Stimulated activated CD8-positive, alpha-beta memory T cell treated with anti-CD3 and anti-CD28 coated beads, Interleukin-4, amount 100 ng/mL, for 48 hours (primary cell): ENCODE measurements at regions not wholly inside any gene's neighbourhood (a gene's known extent, or its start where the extent isn't known, plus 50 kb on each side); places are given as distances from the start of the nearest gene placed in this dataset.
"Not testable (repeated sequence)": the region's sequence is repeated elsewhere in the genome, so short reads cannot be mapped to it uniquely, and the experiment has no call there.

Experiments used
- DNase-seq: peaks from one replicate; pipeline ENCODE4 v3.0.0-alpha.2; 2020

DNA sequence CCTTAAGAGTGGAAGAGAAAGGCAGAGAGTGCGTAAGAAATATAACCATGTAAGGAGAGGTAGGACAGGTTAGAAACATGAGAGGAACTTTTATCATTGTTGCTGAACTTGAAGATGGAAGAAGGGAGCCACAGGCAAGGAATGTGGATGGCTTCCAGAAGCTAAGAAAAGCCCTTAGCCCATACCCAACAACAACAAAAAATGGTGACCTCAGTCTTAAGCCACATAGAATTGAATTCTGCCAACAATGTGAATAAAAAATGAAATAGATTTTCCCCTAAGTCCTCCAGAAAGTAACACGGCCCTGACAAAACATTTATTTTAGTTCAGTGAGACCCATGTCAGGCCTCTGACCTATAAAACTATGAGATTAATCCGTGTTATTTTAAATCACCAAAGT is 767.3 kb downstream of the FAM181B start:
- DNase-seq = no peak

DNA sequence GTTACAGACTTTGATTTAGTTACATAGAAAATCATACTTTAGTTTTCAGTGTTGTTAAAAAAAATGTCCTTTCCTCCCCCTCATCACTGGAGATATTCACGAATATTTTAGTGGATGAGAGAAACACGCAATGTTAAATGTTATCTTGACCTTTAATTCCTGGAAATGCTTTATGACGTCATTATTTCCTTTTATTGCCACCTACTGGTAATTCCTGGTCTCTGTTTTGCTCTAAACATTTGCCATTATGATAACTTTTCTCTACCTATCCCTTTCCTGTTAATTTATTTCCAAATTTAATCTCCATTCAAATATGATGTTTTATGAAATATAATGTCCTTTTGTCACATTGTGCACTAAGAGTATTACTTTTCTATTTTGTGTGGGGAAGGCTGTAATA is 770.6 kb downstream of the FAM181B start:
- DNase-seq = no peak

GRCh38 chr11:81960443-81960842 is 773.2 kb downstream of the FAM181B start:
- no peak for DNase-seq

DNA sequence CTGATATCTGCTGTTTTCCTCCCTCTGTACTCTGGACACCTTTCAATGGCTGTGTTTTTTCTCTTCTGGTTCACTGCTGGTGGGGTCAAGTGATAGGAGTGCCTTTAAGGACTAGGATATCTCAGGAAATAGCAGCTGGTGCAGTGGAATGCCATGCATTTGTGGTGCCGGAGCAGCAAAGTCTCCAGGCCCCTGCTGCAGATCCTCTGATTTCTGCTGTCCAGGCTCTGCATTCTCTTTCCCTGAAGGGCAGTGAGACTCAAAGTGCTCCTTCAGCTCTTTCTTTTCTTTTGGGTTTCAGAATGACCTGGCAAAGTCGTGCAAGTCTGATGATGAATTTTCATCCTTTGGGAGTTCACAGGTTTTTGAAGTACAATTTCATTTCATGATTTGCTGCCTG is 774.3 kb downstream of the FAM181B start:
- DNase-seq = no peak

GRCh38 chr11:81954301-81954700 is 779.4 kb downstream of the FAM181B start:
- not testable (repeated sequence) for DNase-seq

GRCh38 chr11:81946831-81947230 is 786.8 kb downstream of the FAM181B start:
- no peak for DNase-seq

DNA sequence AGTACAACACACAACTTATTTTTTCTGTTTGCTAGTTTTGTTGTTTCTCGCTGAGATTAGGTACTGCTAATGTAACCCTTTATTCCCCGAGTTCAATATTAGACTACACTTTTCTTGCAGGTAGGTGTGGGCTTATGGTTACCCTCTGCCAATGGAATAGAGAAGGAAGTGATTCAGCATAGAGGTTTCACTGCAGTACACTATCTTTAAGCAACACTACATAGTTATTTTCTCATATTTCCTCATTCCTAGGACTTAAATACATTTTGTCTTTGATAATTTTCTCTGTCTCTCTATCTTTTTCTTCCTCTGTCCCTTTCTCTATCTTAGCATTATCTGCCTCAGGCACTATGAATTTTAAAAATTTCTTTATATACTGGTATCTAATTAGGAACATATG is 791.0 kb downstream of the FAM181B start:
- no peak for DNase-seq

- no peak for DNase-seq
These were observed 791.7 kb downstream of the FAM181B start for GRCh38 chr11:81941998-81942397.

DNA sequence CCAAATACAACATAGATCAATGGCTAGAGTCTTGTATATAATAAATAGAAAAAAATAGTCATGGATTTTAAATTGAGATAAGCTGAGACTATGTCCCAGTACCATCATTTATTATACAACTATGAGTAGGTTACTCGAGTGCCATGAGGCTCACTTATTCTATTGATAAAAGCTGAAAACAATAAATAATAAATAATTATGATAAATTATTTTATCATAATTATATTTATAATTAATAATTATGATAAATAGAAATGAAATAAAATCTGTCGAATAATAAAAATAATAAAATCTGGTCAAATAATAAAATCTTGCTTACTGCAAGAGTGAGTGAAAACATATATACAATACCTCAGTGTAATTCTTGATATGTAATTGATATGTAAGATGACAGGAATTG is 801.4 kb downstream of the FAM181B start:
- DNase-seq = no peak

DNA sequence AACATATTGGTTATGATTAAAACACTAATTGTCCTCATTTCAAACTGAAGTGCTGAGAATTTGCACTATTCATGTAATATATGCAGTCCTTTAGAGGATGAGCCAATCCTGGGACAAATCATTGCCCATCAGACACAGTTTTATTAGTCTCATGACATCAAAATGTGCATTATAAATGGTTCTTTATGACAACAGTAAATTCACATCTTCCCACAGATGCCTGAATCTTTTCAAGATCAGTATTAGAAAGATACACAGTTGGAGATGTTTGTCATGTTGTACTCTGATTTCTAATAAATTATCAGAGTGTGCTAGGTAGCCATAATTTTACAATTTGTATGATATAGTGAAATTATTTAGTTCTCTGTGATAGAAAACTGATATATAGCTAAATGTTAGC is 813.5 kb downstream of the FAM181B start:
- DNase-seq = no peak

DNA sequence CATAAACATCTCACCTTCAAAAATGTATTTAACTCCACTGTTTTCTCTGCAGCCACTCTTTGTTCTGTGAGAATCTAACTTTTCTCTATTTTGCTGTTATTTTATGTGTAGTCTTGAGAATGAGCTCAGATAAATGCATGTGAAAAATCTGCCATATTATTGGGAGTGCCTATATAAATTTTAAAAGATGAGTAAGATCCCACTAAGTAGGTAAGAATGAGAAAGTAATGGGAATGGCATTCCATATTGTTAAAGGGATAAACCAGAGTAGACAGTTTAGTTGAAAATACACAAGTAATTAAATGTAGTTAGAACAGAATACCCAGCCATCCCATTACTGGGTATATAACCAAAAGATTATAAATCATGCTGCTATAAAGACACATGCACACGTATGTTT is 817.2 kb downstream of the FAM181B start:
- no peak for DNase-seq

DNA sequence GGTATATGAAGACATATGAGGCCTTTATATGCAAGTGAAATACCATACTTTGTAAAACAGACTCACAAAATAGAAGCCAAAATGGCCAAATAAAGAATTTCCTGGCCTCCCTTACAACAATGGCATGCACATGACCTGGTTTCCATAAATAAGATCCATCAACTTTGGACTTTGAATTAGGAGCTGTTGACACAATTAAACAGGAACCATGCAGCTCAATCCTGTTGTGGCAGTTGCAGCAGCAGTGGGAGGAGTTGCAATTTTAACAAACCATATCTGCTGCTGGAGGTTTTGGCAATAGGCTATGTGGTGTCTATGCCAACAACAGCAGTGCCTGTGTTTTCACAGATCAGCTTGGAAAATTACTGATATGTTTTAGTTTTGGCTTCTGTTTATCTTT is 818.6 kb downstream of the FAM181B start:
- no peak for DNase-seq

GRCh38 chr11:81913793-81914192 is 819.9 kb downstream of the FAM181B start:
- no peak for DNase-seq

DNA sequence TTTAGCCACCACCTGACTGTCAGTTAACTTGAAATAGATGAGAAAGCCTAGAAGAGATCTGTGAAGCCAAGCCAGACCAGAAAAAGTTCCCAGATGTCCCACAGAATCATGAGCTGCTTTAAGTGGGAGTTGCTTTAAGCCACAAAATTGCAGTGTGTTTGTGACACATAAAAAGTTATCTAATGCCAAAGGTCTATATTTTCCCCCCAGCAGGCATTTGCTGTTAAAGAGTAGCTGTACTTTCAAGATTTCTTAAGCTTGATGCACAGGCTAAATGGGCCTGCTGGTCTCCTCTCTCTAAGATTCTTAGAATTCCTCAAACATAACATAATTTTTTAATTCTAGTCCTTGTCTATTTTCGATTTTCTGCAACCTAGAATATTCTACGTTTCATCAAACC is 825.7 kb downstream of the FAM181B start:
- no peak for DNase-seq

GRCh38 chr11:81899156-81899555 is 834.5 kb downstream of the FAM181B start:
- DNase-seq = no peak

GRCh38 chr11:81897639-81898038 is 836.0 kb downstream of the FAM181B start:
- no peak for DNase-seq

DNA sequence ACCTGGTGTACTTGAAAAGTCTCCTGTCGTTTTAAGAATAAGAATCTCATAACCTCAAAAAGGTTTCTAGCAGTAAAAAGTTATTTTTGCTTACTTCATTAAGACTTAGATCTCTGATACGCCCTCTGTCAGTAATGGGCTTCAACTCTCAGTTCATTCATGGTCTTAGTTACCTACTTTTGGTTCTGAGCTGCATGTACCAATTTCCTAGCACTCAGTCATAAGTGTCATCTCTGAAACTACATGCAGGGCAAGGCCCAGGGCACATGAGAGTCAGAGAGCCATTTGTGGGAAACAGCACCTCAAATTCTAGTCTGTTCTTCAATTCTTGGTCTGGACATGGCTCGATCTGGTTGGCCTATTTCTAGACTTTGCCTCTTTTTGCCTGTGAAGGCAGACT is 838.4 kb downstream of the FAM181B start:
- DNase-seq = no peak

- DNase-seq = no peak
These were observed 840.7 kb downstream of the FAM181B start for GRCh38 chr11:81892770-81893635.

- DNase-seq = no peak
These were observed 845.3 kb downstream of the FAM181B start for GRCh38 chr11:81888391-81888790.

GRCh38 chr11:81887671-81888070 is 846.0 kb downstream of the FAM181B start:
- DNase-seq = no peak

GRCh38 chr11:81886406-81887075 is 847.1 kb downstream of the FAM181B start:
- no peak for DNase-seq

- DNase-seq = no peak
These were observed 859.0 kb downstream of the FAM181B start for GRCh38 chr11:81874635-81875034.

GRCh38 chr11:81870815-81871214 is 862.8 kb downstream of the FAM181B start:
- DNase-seq = no peak

DNA sequence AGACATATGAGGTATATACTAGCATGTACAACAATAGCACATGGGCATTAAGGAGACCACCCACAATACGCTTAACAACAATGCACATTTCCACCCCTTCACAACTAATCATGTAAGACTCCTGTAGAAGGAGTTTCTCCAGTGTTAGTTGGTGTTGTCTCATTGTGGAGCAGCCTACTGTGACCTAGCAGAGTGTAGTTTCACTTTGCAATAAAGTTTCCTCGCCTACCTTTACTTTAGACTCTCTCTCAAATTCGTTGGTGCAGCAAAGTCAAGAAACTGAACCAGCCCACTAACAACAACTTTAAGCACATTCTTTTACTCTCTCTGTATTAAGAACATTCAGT is 863.6 kb downstream of the FAM181B start:
- no peak for DNase-seq
